HG02840 (cell line): ENCODE measurements at regions not wholly inside any gene's neighbourhood (a gene's known extent, or its start where the extent isn't known, plus 50 kb on each side); places are given as distances from the start of the nearest gene placed in this dataset.

Source experiments
- ATAC-seq: cut with Tn5 transposase; IDR thresholded peaks from one replicate; pipeline ENCODE4 v1.9.1; 2021; ENCODE audit warnings: mild to moderate bottlenecking, moderate library complexity, moderate number of reproducible peaks; ENCODE audit not compliant: unreplicated experiment, low FRiP score

- no peak for ATAC-seq
Measured at GRCh38 chr14:71321574-71322315, 414.5 kb downstream of the PCNX1 start.

GRCh38 chr14:71322655-71323250 is 415.5 kb downstream of the PCNX1 start:
- no peak for ATAC-seq

GRCh38 chr14:71324767-71325272 is 417.6 kb downstream of the PCNX1 start:
- ATAC-seq: no peak

DNA sequence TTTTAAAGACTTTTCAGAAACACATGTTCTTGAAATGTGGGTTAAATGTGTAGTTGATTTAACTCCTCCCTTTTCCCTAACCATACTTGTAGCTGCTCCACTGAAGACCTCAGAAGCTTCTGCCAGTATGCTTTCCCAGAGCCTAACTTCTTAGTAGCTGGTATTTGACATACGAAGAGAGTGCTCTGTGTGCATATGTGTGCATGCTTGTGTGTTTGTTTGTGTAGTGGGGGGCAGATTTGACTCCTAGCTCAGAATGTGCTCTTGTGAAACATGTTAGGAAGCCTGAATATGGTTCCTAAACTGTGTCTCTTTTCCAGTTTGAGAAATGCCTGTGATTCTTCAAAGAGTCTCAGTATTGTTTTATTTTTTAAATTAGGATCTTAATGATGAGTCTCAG is 420.4 kb downstream of the PCNX1 start:
- no peak for ATAC-seq

GRCh38 chr14:71328183-71328582 is 420.9 kb downstream of the PCNX1 start:
- no peak for ATAC-seq

- no peak for ATAC-seq
Measured at GRCh38 chr14:71328954-71329353, 421.7 kb downstream of the PCNX1 start.

- no peak for ATAC-seq
Measured at GRCh38 chr14:71331403-71331802, 424.1 kb downstream of the PCNX1 start.

DNA sequence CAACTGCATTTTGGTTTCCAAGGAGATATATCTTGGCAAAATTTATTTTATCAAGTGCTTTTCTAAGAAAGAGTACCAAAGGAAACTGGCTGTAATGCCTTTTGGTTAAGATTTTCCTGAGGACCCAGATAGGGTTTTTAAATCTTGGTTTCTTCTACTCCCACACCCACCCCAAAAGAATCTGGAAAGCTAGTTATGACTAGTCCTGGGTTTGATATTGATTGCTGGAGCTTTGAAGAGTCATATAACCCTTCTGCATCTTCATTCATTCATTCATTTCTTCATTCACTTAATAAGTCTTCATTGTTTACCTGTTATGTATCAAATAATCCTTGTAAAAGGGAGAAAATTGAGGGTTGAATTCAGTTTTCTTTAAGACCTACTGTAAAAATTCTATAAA is 425.2 kb downstream of the PCNX1 start:
- no peak for ATAC-seq

DNA sequence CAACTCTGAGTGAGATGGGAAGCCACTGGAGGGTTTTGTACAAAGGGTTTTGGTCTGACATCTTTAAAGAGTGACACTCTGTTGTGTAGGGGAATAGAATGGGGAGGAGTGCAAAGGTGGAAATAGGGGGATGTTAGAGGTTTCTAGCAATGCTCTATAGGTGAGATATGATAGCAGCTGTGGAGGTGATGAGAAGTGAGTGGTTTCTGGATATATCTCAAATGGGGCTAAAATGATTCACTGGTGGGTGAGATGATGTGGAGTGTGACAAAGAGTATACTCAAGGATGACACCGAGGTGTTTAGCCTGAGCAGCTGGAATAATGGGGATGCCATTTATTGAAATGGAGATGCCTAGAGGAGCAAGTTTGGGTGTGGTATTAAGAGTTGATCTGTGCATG is 426.4 kb downstream of the PCNX1 start:
- ATAC-seq: no peak

DNA sequence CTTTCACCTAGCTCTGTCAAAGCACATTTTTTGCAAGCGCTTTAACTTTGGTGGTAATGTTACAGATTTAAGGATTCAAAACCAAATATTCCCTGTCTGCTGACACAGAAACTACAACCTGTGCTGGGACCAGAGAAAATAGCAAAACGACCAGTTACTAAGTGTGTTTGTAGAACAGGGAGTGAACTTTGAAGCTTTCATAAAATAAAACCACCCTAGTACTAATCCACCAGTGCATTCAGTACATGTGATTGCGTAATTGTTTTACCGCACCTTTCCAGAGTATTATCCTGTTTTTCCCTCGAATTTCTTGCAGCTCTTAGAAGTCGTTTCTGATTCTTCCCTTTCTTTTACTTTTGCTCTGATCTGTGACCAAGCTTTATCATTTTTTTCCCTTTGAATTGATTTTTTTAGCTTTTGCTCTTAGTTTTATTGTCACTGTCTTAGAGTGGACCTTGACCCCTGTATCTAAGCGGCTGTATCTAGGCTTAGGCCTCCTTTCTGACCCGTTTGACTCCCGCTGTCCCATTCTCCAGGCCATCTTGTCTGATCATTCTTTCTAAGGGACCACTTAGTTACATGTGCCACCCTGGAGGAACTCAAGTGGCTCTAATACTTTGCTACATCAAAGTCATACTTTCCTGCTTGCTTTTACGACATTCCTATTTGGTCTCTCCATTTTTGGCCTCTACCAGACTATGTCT is 429.4 kb downstream of the PCNX1 start:
- ATAC-seq: no peak

GRCh38 chr14:71338153-71338552 is 430.9 kb downstream of the PCNX1 start:
- no peak for ATAC-seq

DNA sequence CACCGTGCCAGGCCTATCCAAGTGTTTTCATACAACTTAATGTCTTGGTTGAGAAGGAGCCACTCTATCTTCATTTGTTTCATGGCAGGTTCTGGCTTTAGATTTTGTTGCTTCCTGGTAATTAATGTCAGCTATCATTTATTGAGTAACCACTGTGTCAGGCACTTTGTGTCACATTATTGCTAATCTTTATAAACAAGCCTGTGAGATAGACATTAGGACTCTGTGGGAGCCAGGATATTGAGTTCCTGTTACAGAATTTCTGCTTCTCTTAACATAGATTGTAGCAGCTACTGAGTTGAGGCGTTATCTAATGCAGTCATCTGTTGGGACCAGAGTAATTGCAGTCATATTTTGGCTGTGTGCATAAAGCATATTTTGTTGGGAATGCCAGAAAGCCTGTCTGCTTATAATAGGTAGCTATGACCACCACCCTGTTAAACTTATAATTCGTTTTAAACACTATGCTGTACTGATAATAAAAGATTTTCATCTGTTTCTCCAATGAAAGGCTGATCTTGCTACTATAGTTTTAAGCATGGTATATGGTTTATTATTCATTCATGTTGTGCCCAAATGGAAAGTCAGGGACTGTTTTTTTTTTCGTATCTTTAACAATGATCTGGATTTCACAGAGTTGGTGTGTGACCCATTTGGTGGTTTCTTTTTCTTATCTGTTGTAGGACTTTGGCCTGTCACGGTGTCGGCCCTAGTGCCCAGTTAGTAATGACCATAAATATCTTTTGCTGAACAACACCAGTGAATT is 432.6 kb downstream of the PCNX1 start:
- ATAC-seq: no peak

DNA sequence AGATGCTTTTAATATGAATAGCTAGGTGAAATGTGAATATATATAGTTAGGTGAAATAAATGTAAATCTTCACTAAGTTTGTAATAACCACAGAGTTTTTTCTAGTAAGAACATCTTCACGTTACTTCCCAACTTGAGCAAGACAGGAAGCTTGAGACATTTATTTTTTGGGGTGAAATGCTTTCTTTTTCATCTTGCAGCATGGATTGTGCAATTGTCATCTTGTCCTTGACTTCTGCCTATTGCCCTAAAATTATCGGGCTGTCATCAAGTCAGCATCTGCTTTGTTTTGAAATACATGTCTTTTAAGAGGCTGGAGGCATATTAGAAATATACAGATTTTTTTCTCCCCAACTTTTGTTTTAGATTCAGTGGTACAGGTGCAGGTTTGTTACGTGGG is 433.9 kb downstream of the PCNX1 start:
- ATAC-seq: no peak

GRCh38 chr14:71343724-71344123 is 436.5 kb downstream of the PCNX1 start:
- no peak for ATAC-seq

- no peak for ATAC-seq
Measured at GRCh38 chr14:71344506-71344905, 437.2 kb downstream of the PCNX1 start.

- ATAC-seq: no peak
Measured at GRCh38 chr14:71346685-71347084, 439.4 kb downstream of the PCNX1 start.

- ATAC-seq: no peak
Measured at GRCh38 chr14:71348394-71348793, 441.1 kb downstream of the PCNX1 start.

GRCh38 chr14:71348817-71349216 is 441.6 kb downstream of the PCNX1 start:
- no peak for ATAC-seq

- ATAC-seq: no peak
Measured at GRCh38 chr14:71354142-71354541, 446.9 kb downstream of the PCNX1 start.

DNA sequence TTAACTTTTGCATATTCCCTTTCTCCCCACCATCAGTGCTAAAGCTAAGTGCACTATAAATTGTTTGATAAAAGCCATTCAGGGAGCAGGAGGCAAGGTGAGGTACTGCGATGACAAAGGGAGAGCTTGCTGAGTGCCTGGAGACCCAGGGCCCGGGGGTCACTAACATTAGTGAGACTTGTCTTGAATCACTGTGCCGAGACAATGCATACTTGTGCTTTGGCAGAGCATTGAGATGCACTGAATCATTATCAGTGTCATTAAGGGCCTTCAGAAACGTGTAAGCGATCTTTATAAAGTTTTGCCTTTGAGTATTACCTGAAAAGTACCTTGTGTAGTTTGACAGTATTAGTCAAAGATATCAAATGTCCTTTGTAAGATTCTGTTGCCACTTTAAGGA is 447.5 kb downstream of the PCNX1 start:
- ATAC-seq: no peak
